ENCODE measurements at regions not wholly inside any gene's neighbourhood (a gene's known extent, or its start where the extent isn't known, plus 50 kb on each side); places are given as distances from the start of the nearest gene placed in this dataset.

DNA sequence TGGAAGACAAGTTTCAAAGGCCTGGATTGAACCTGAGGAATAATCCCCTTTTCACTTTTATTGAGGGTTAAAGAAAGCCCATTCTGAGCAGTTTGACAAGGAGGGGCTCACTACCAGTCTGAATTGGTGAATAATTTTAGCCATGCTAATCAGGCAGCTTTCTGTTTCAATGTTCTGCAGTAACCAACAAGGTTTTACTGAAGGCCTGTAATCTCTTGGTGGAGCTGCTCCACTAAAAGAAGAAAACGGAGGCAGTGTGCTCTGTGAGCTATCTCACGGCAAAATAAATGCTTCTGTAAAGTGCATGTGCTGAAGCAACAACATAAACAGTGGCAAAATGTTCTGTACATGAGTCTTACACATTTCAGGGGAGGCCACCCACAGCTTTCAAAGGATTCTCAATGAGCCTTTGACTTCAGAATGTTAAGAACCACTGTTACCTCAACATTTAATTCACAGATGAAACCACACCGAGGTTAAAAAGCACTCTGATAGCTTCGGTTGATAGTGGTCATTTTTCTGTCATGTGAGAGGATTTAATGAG is 111.2 kb downstream of the LRIG3 start:
- H3K4me1 Mint-ChIP-seq = no peaks in the 10 kb centered on the region
- WGBS (ENCODE audit: insufficient coverage) = 90% methylated on average over 2 of the region's 4 CpGs

GRCh38 chr12:58811346-58811745 is 109.0 kb downstream of the LRIG3 start:
- no peaks in the 10 kb centered on the region for H3K36me3 ChIP-seq (replicated peaks in 1 of 2; ENCODE audit: control insufficient read depth in 1 of 2, insufficient read depth in 2 of 2, low read length in 2 of 2)
- H3K9me3 Mint-ChIP-seq = peaks cover 0 to 4% (median 0%) of the 10 kb centered on the region in 7 donors
- H3K4me3 ChIP-seq (replicated peaks in 1 of 3; ENCODE audit: low read depth in 2 of 3, low read length in 3 of 3) = no peak overlapping the region
- H3K27ac ChIP-seq (ENCODE audit: low read depth in 1 of 2, low read length in 2 of 2) = no peak overlapping the region
- H3K27ac Mint-ChIP-seq = no peak overlapping the region
- H3K9me3 ChIP-seq (replicated peaks in 1 of 2; ENCODE audit: control insufficient read depth in 1 of 2, insufficient read depth in 1 of 2, low read length in 2 of 2) = peaks cover 0 to 6% of the 10 kb centered on the region in 2 donors
- no peak overlapping the region for H2AFZ ChIP-seq (ENCODE audit: insufficient read depth, low read depth, low read length, poor library complexity, severe bottlenecking)
- H3K4me3 Mint-ChIP-seq = no peak overlapping the region
- H4K20me1 ChIP-seq (ENCODE audit: insufficient read depth, low read length) = no peaks in the 10 kb centered on the region
- H3K27me3 Mint-ChIP-seq (ENCODE audit: low read depth in 3 of 3) = no peaks in the 10 kb centered on the region
- H3K9ac ChIP-seq (ENCODE audit: insufficient read depth, low read length, poor library complexity, severe bottlenecking) = no peak overlapping the region
- H3K79me2 ChIP-seq (ENCODE audit: insufficient read depth, low read length) = no peaks in the 10 kb centered on the region
- WGBS (ENCODE audit: insufficient coverage) = no CpG with 5 or more reads among the region's 2 CpGs
- TF ChIP-seq, protein P1, sequence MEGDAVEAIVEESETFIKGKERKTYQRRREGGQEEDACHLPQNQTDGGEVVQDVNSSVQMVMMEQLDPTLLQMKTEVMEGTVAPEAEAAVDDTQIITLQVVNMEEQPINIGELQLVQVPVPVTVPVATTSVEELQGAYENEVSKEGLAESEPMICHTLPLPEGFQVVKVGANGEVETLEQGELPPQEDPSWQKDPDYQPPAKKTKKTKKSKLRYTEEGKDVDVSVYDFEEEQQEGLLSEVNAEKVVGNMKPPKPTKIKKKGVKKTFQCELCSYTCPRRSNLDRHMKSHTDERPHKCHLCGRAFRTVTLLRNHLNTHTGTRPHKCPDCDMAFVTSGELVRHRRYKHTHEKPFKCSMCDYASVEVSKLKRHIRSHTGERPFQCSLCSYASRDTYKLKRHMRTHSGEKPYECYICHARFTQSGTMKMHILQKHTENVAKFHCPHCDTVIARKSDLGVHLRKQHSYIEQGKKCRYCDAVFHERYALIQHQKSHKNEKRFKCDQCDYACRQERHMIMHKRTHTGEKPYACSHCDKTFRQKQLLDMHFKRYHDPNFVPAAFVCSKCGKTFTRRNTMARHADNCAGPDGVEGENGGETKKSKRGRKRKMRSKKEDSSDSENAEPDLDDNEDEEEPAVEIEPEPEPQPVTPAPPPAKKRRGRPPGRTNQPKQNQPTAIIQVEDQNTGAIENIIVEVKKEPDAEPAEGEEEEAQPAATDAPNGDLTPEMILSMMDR (IDR thresholded peaks at IDR 0.05) = no peak
- H3K4me2 ChIP-seq (replicated peaks; ENCODE audit: extremely low read depth, low read length, poor library complexity, severe bottlenecking) = no peak overlapping the region
- no peaks in the 10 kb centered on the region for H3K4me1 ChIP-seq (ENCODE audit: control insufficient read depth in 1 of 2, insufficient read depth in 2 of 2, low read length in 2 of 2)
- no peaks in the 10 kb centered on the region for H3K36me3 Mint-ChIP-seq
- intact Hi-C loops (cut with micrococcal nuclease) = no loop called here
- no peaks in the 10 kb centered on the region for H3K4me1 Mint-ChIP-seq
- DNase-seq = no peak
- no peaks in the 10 kb centered on the region for H3K27me3 ChIP-seq (ENCODE audit: control insufficient read depth in 2 of 2, insufficient read depth in 2 of 2, low read length in 2 of 2)

More for the DNA sequence above, 111.2 kb downstream of the LRIG3 start:
- H2AFZ ChIP-seq (ENCODE audit: insufficient read depth, low read depth, low read length, poor library complexity, severe bottlenecking) = no peak overlapping the region
- no peak overlapping the region for H3K9ac ChIP-seq (ENCODE audit: insufficient read depth, low read length, poor library complexity, severe bottlenecking)
- no peak overlapping the region for H3K4me3 ChIP-seq (replicated peaks in 1 of 3; ENCODE audit: low read depth in 2 of 3, low read length in 3 of 3)
- DNase-seq = no peak
- H3K27me3 ChIP-seq (ENCODE audit: control insufficient read depth in 2 of 2, insufficient read depth in 2 of 2, low read length in 2 of 2) = no peaks in the 10 kb centered on the region
- H3K4me2 ChIP-seq (replicated peaks; ENCODE audit: extremely low read depth, low read length, poor library complexity, severe bottlenecking) = no peak overlapping the region
- intact Hi-C loops (cut with micrococcal nuclease) = no loop called here
- no peaks in the 10 kb centered on the region for H3K36me3 ChIP-seq (replicated peaks in 1 of 2; ENCODE audit: control insufficient read depth in 1 of 2, insufficient read depth in 2 of 2, low read length in 2 of 2)
- Mint-ChIP-seq H3K27me3 (ENCODE audit: low read depth in 3 of 3) (no peaks in the 10 kb centered on the region), H3K36me3 (no peaks in the 10 kb centered on the region), H3K9me3 (peaks cover 0 to 4% (median 0%) of the 10 kb centered on the region in 7 donors), H3K27ac (no peak overlapping the region), H3K4me3 (no peak overlapping the region)
- TF ChIP-seq, protein P1 (IDR thresholded peaks at IDR 0.05) = no peak
- no peaks in the 10 kb centered on the region for H3K79me2 ChIP-seq (ENCODE audit: insufficient read depth, low read length)
- H3K4me1 ChIP-seq (ENCODE audit: control insufficient read depth in 1 of 2, insufficient read depth in 2 of 2, low read length in 2 of 2) = no peaks in the 10 kb centered on the region
- H3K9me3 ChIP-seq (replicated peaks in 1 of 2; ENCODE audit: control insufficient read depth in 1 of 2, insufficient read depth in 1 of 2, low read length in 2 of 2) = peaks cover 0 to 6% of the 10 kb centered on the region in 2 donors
- H3K27ac ChIP-seq (ENCODE audit: low read depth in 1 of 2, low read length in 2 of 2) = no peak overlapping the region
- no peaks in the 10 kb centered on the region for H4K20me1 ChIP-seq (ENCODE audit: insufficient read depth, low read length)

All from CD14-positive monocyte (primary cell).